NAMALWA (cell line): ENCODE measurements at regions not wholly inside any gene's neighbourhood (a gene's known extent, or its start where the extent isn't known, plus 50 kb on each side); places are given as distances from the start of the nearest gene placed in this dataset.

Experiments used
- DNase-seq: peaks from one replicate; pipeline ENCODE4 v3.0.0-alpha.2; 2015; ENCODE audit warnings: low spot score

DNA sequence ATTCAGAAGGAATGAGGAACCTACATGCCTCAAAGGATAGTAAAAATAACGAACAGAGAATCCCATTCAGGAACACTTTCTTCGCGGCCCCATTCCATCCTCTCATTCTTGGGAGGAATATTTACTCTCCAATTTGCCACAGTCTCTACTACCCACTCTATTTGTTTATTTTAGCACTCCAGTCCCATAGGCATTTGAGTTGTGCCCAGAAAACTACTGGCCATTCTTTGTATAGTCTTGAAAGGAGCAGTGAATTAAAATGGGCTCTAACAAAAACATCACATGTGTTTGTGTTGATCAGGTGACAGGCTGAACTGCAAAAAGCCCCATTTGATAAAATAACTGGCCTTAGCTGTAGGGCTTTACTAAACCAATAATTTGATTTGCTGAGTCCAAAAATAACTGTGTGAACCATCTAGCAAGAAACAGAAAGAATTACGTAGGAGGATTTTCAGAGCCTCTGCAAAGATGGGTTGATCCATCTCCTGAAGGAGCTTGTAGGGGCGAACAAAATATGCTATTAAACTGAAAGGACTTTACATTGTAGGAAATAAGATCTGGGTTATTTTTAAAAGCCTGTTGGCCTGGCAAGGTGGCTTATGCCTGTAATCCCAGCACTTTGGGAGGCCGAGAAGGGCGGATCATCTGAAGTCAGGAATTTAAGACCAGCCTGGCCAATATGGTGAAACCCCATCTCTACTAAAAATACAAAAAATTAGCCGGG, 142.3 kb upstream of the CPNE8 start:
- no peak for DNase-seq

- DNase-seq: no peak
Measured at GRCh38 chr12:39044754-39045153, 139.4 kb upstream of the CPNE8 start.

DNA sequence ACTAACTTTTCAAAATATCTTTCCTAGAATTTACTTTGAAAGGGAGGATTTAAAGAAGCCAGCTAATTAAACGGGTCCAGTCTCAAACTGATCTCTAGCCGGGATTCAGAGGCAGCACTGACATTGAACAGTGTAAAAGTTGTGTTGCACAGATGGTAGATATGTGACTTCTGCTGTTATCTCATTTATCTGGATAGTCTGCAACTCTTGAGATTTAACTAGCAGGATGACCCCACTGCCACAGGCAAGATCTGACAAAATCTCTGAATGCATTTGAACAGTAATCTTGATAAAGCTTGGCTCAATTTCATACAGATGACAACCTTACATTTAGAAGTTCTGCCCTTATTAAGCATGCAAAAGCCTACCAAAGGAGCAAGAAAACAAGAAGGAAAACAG, 138.0 kb upstream of the CPNE8 start:
- no peak for DNase-seq

GRCh38 chr12:39040275-39040674, 134.9 kb upstream of the CPNE8 start:
- no peak for DNase-seq

DNA sequence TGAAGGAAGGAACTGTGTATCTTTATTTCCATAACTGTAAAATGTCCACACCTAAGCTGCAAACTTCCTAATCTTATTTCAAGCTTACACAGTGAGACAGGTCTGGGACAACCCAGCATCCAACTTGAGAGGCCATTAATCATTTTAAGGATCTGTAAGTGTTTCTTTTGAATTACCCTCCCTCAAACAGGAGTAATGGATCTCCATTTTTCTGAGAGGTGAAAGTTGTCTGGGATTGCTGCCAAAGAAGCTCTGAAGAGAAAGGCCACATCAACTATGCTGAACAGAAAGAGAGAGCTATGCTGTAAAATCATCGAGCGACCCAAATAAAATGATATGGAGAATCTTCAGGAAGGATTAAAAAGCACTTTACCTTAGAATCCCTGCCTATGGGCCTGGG, 131.7 kb upstream of the CPNE8 start:
- no peak for DNase-seq

- DNase-seq: no peak
Measured at GRCh38 chr12:39036105-39036504, 130.7 kb upstream of the CPNE8 start.

DNA sequence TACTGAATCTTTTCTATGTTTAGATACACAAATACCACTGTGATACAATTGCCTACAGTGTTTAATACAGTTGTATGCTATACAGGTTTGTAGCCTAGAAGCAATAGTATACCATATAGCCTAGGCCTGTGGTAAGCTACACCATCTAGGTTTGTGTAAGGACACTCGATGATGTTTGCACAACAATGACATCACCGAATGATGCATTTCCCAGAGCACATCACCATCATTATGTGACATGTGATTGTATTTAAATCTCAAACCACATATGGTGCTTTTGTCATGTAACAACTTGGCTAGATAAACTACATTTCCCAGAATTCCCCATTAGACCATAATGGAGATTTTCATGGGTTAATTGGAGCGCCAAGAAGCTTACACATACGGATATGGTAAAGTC, 128.4 kb upstream of the CPNE8 start:
- DNase-seq: no peak

- DNase-seq: no peak
Measured at GRCh38 chr12:39032448-39032847, 127.1 kb upstream of the CPNE8 start.

DNA sequence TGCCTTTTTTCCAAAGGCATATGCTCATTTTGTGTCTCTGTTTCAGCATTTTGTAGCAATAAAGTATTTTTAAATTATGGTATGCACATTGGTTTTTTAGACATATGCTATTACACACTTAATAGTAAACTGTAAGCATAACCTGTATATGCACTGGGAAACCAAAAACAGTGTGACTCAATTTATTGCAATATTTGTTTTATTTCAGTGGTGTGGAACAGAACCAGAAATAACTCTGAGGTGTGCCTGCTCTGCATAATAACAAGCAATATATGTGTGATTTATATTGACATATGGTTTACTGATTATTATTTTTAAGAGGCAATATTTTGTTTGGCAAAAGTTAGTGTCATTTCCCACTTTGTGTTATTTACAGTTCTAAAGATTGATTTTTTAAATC, 126.6 kb upstream of the CPNE8 start:
- DNase-seq: no peak

DNA sequence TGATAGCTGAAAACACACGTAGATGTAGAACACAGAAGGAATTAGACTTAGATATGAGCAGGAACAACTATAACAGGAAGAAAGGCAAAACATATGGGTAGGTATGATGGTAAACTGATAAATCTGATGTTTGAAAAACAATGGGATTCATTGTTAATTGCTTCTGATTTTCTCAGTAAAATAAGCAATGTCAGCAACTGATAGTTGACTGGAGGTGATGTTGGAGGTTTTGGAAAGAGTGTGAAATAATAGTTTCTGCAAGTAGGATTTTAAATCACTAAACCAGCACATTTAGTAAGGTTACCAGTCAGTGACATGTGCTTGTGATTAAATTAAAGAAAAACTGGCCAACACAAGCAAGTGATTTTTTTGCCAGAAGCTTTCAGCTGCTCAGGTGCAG, 123.0 kb upstream of the CPNE8 start:
- DNase-seq: no peak

DNA sequence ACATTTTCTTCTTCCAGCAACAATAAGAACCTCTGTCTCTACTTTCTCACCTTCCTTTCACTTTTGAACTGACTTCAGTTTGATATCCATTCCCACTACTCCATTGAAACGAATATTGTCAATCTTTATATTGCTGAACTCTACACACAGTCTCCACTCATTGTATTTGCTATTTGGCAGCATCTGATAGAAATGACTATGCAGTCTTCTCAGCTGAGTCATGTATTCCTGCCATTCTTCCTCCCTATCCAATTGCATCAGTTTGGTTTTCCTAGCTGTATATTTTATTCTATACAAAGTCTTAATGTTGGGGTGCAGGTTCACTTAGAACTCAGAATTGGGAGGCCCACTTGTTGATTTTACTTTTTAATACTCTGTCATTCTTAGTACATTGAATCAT, 107.5 kb upstream of the CPNE8 start:
- DNase-seq: no peak

DNA sequence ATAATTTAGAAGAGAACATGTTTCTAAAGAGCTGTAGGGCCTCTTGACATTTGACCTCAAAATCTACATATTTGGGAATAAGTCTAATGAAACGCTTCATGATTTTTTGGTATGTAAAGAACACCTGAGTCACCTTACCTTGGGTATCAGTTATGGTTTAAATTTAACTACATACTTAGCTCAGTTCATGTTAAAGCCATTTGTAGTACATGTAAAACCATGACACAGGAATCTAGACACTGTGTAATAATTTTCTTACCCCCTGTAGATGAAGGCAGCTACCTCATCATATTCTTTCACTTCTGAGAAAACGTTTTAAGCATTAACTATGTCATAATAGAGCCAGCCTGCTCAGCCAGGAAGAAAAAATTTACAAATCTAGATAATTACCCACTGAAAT, 105.8 kb upstream of the CPNE8 start:
- no peak for DNase-seq

- DNase-seq: no peak
Measured at GRCh38 chr12:39010406-39010805, 105.0 kb upstream of the CPNE8 start.

DNA sequence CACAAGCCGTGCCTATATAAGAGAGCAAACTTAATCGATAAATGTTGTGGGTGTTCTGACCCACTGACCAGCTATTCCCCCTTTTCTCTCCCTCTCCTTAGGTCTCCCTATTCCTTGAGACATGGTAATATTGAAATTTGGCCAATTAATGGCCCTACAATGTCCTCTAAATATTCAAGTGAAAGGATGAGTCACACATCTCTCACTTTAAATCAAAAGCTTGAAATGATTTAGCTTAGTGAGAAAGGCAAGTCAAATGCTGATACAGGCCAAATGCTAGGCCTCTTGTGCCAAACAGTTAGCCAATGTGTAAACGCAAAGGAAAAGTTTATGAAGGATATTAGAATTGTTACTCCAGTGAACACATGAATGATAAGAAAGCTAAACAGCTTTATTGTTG, 102.2 kb upstream of the CPNE8 start:
- DNase-seq: no peak

DNA sequence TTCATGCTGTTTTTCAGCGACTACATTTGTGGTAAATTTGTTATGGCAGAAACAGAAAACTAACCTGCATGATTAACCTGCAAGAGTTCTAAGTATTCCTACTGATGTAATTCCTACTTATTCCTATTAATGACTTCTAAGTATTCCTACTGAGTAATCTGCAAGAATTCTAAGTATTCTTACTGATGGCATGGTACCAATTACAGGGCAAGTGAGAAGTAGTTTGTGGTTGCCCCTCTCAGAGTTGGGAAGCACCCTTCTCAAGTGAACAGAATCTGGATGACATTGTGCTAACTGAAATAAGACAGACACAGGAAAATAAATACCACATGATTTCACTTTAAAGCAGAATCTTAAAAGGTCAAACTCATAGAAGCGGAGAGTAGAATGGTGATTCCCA, 100.9 kb upstream of the CPNE8 start:
- DNase-seq: no peak

DNA sequence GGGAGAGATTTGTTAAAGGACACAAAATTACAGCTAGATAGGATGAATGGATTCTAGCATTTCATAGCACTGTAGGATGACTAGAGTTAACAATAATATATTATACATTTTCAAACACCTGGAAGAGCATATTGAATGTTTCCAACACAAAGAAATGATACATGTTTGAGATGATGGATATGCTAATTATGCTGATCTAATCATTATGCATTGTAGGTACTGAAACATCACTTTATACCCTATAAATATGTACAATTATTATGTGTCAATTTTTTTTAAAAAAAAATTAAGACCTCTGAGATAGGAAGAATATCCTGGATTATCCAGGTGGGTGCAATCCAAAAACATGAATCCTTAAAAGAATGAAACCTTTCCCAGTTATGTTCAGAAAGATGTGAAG, 100.3 kb upstream of the CPNE8 start:
- no peak for DNase-seq

- DNase-seq: no peak
Measured at GRCh38 chr12:39003541-39004155, 98.3 kb upstream of the CPNE8 start.

DNA sequence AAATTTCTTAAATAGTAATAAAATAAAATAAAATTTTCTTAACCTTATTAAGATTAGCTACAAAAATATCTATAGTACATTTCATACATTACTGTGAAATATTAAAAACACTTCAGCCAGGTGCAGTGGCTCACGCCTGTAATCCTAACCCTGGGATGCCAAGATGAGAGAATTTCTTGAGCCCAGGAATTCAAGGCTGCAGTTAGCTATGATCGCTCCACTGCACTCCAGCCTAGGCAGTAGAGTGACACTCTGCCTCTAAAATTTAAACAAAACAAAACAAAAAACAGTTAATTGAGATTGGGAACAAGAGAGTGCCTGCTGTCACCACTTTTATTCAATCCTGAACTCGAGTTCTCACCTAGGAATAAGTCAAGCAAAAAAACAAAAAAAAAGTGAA, 95.0 kb upstream of the CPNE8 start:
- no peak for DNase-seq

DNA sequence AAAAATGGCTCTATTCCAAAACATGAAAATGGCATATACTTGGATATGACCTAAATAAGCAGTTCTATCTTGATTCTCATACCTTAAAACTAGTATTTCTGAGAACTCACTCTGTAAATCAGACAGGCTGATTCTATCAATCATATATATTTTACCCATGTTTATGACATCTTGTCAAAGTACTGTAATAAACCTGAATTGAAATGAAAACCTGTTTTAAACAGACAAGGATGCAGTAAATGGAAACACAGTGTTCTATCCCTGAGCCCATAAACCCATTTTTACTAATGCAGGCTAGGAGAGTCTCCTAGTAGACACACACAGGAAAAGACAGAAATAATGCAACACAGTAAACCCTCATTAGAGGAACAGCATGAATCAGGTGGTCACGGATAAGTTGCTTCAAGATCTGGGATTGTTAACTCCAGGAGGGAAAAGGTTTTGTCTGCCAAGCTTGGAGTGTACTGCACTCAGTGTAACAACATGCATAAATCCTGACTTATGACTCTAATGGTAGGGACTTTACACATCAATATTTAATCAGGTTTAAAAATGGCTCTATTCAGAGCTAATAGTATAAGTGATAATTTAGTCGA, 93.6 kb upstream of the CPNE8 start:
- no peak for DNase-seq

DNA sequence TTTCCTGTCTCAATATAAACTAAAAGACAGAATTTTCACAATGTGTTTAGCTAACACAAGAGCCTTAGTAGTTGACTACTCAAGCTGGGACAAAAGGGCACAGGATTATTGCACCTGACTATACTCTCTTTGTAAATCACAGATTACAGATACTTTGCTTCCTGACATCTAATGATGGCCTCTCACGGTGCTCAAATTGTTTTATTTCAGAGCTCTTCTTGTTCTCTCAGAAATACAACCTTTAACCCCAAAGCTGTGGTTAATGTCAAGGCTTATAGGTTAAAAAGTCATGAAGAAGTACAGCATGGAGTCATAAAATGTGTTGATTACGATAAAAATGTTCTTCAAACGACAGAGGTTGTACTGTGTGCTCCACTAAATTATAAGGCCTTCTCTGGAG, 89.9 kb upstream of the CPNE8 start:
- DNase-seq: no peak

DNA sequence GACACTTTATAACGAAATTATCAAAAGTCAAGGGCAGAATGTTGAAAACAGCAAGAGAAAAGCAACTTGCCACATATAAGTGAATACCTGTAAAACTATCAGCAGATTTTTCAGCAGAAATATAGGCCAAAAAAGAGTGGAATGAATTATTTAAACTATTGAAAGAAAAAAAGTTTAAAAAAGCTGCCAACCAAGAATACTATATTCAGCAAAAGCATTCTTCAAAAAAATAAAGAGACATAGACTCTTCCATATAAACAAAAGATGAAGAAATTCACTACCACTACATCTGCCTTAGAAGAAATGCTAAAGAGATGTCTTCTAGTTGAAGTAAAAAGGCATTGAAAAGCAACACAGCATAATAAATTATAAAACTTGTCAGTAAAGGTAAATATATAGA, 80.6 kb upstream of the CPNE8 start:
- DNase-seq: no peak

GRCh38 chr12:38984388-38984787, 79.0 kb upstream of the CPNE8 start:
- no peak for DNase-seq

- DNase-seq: no peak
Measured at GRCh38 chr12:38983117-38983571, 77.8 kb upstream of the CPNE8 start.

DNA sequence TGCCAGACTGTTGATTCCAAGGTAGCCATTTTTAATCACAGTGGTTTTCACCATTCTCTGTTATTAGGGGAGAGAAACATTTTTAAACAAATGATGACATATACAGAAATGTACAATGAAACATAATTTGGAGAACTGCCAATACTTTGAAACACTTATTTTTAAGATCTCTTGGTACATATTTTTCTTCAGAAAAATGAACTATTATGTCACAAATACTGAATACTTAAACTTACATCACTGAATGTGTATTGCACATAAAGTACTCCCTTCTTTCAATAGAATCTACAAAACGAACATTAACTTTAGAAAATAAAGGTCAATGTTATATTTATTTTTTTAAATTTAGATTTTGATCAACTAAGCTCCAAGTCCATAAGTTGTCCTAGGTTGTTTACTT, 71.7 kb upstream of the CPNE8 start:
- no peak for DNase-seq
